ENCODE measurements at regions not wholly inside any gene's neighbourhood (a gene's known extent, or its start where the extent isn't known, plus 50 kb on each side); places are given as distances from the start of the nearest gene placed in this dataset.

- Mint-ChIP-seq H3K27ac (no peak overlapping the region), H3K36me3 (no peaks in the 10 kb centered on the region), H3K4me1 (no peaks in the 10 kb centered on the region), H3K27me3 (ENCODE audit: low read depth in 3 of 3) (no peaks in the 10 kb centered on the region), H3K9me3 (no peaks in the 10 kb centered on the region), H3K4me3 (no peak overlapping the region)
- Histone ChIP-seq H3K4me3 (replicated peaks in 1 of 3; ENCODE audit: low read depth in 2 of 3, low read length in 3 of 3) (no peak overlapping the region), H3K27me3 (ENCODE audit: control insufficient read depth in 2 of 2, insufficient read depth in 2 of 2, low read length in 2 of 2) (no peaks in the 10 kb centered on the region), H3K4me1 (ENCODE audit: control insufficient read depth in 1 of 2, insufficient read depth in 2 of 2, low read length in 2 of 2) (no peaks in the 10 kb centered on the region), H3K9me3 (replicated peaks in 1 of 2; ENCODE audit: control insufficient read depth in 1 of 2, insufficient read depth in 1 of 2, low read length in 2 of 2) (no peaks in the 10 kb centered on the region), H3K36me3 (replicated peaks in 1 of 2; ENCODE audit: control insufficient read depth in 1 of 2, insufficient read depth in 2 of 2, low read length in 2 of 2) (no peaks in the 10 kb centered on the region), H4K20me1 (ENCODE audit: insufficient read depth, low read length) (no peaks in the 10 kb centered on the region), H3K27ac (ENCODE audit: low read depth in 1 of 2, low read length in 2 of 2) (no peak overlapping the region), H3K79me2 (ENCODE audit: insufficient read depth, low read length) (no peaks in the 10 kb centered on the region), H3K4me2 (replicated peaks; ENCODE audit: extremely low read depth, low read length, poor library complexity, severe bottlenecking) (no peak overlapping the region), H3K9ac (ENCODE audit: insufficient read depth, low read length, poor library complexity, severe bottlenecking) (no peak overlapping the region), H2AFZ (ENCODE audit: insufficient read depth, low read depth, low read length, poor library complexity, severe bottlenecking) (no peak overlapping the region)
- no CpG with 5 or more reads among the region's 2 CpGs for WGBS (ENCODE audit: insufficient coverage)
- DNase-seq: no peak
- TF ChIP-seq CTCF (IDR thresholded peaks at IDR 0.05): no peak
- intact Hi-C loops (cut with micrococcal nuclease): no loop called here
Measured at GRCh38 chr7:106476751-106477150, 184.2 kb downstream of the CCDC71L start.

GRCh38 chr7:106472741-106473140, 188.0 kb upstream of the NAMPT start:
- H3K27ac ChIP-seq (ENCODE audit: low read depth in 1 of 2, low read length in 2 of 2): no peak overlapping the region
- Mint-ChIP-seq H3K4me3 (no peak overlapping the region), H3K9me3 (no peaks in the 10 kb centered on the region), H3K4me1 (no peaks in the 10 kb centered on the region), H3K27ac (no peak overlapping the region), H3K27me3 (ENCODE audit: low read depth in 3 of 3) (no peaks in the 10 kb centered on the region), H3K36me3 (no peaks in the 10 kb centered on the region)
- no peaks in the 10 kb centered on the region for H3K79me2 ChIP-seq (ENCODE audit: insufficient read depth, low read length)
- no peaks in the 10 kb centered on the region for H3K4me1 ChIP-seq (ENCODE audit: control insufficient read depth in 1 of 2, insufficient read depth in 2 of 2, low read length in 2 of 2)
- no peaks in the 10 kb centered on the region for H3K27me3 ChIP-seq (ENCODE audit: control insufficient read depth in 2 of 2, insufficient read depth in 2 of 2, low read length in 2 of 2)
- H2AFZ ChIP-seq (ENCODE audit: insufficient read depth, low read depth, low read length, poor library complexity, severe bottlenecking): no peak overlapping the region
- H3K9me3 ChIP-seq (replicated peaks in 1 of 2; ENCODE audit: control insufficient read depth in 1 of 2, insufficient read depth in 1 of 2, low read length in 2 of 2): no peaks in the 10 kb centered on the region
- H3K4me3 ChIP-seq (replicated peaks in 1 of 3; ENCODE audit: low read depth in 2 of 3, low read length in 3 of 3): no peak overlapping the region
- H4K20me1 ChIP-seq (ENCODE audit: insufficient read depth, low read length): no peaks in the 10 kb centered on the region
- DNase-seq: no peak
- no peak overlapping the region for H3K9ac ChIP-seq (ENCODE audit: insufficient read depth, low read length, poor library complexity, severe bottlenecking)
- no peak for TF ChIP-seq CTCF (IDR thresholded peaks at IDR 0.05)
- intact Hi-C loops (cut with micrococcal nuclease): no loop called here
- H3K4me2 ChIP-seq (replicated peaks; ENCODE audit: extremely low read depth, low read length, poor library complexity, severe bottlenecking): no peak overlapping the region
- H3K36me3 ChIP-seq (replicated peaks in 1 of 2; ENCODE audit: control insufficient read depth in 1 of 2, insufficient read depth in 2 of 2, low read length in 2 of 2): no peaks in the 10 kb centered on the region
- no CpG with 5 or more reads among the region's 3 CpGs for WGBS (ENCODE audit: insufficient coverage)
